CD4-positive, alpha-beta T cell (primary cell): ENCODE measurements at regions not wholly inside any gene's neighbourhood (a gene's known extent, or its start where the extent isn't known, plus 50 kb on each side); places are given as distances from the start of the nearest gene placed in this dataset.

Experiments used
- ATAC-seq: fragments of 200-7000 bp; cut with Tn5 transposase; one replicate; pipeline ENCODE4 v1.10.0; 2022; ENCODE audit warnings: mild to moderate bottlenecking; ENCODE audit not compliant: poor library complexity
- CTCF ChIA-PET: fragments of 350-600 bp; sonication (Branson Sonifier 250); formaldehyde crosslinking; loops from one replicate; lab custom pipeline; 2021; ENCODE audit warnings: antibody characterized with exemption, inconsistent platforms; lab: Charles Lee
- POLR2A ChIA-PET: fragments of 350-600 bp; sonication (Branson Sonifier 250); formaldehyde crosslinking; loops from one replicate; lab custom pipeline; 2021; ENCODE audit warnings: antibody characterized with exemption, inconsistent platforms; lab: Charles Lee
- DNase-seq, 14 experiments: peaks; one replicate each; pipeline ENCODE4 v3.0.0-alpha.2; 2013 to 2020; ENCODE audit warnings: mixed read lengths in 2 of 14
- H3K27ac ChIP-seq, 2 donors: one replicate each; pipeline versions ENCODE4 v1.5.1 to v1.7.0; 2013; ENCODE audit warnings: low read length in 2 of 2, low read depth in 1 of 2, mild to moderate bottlenecking in 1 of 2
- H3K27me3 ChIP-seq, 2 experiments: 1 replicate in 1 of 2; 2 replicates in 1 of 2; pipeline versions ENCODE4 v1.6.1 to v1.7.0; 2013; ENCODE audit warnings: low read length in 2 of 2, control low read depth in 1 of 2, mild to moderate bottlenecking in 1 of 2, moderate library complexity in 1 of 2; ENCODE audit not compliant: insufficient read depth in 2 of 2, control insufficient read depth in 1 of 2
- H3K36me3 ChIP-seq: one replicate; pipeline ENCODE4 v1.6.1; 2013; ENCODE audit warnings: low read length, control low read depth; ENCODE audit not compliant: insufficient read depth
- H3K4me1 ChIP-seq: one replicate; pipeline ENCODE4 v1.6.1; 2013; ENCODE audit warnings: low read length, control low read depth; ENCODE audit not compliant: insufficient read depth
- H3K4me3 ChIP-seq: one replicate; pipeline ENCODE4 v1.5.1; 2013; ENCODE audit warnings: mild to moderate bottlenecking, low read length, moderate library complexity
- H3K9me3 ChIP-seq, 2 experiments: 1 replicate in 1 of 2; 2 replicates in 1 of 2; pipeline versions ENCODE4 v1.6.1 to v1.7.0; 2013; ENCODE audit warnings: low read length in 2 of 2, mild to moderate bottlenecking in 2 of 2, control low read depth in 1 of 2, moderate library complexity in 1 of 2; ENCODE audit not compliant: control insufficient read depth in 1 of 2, insufficient read depth in 1 of 2
- H3K27ac Mint-ChIP-seq: one replicate; pipeline ENCODE4 v1.8.0; 2020; ENCODE audit warnings: mixed read lengths
- H3K27me3 Mint-ChIP-seq: one replicate; pipeline ENCODE4 v1.8.0; 2021; ENCODE audit warnings: mixed read lengths
- H3K36me3 Mint-ChIP-seq: one replicate; pipeline ENCODE4 v1.8.0; 2021; ENCODE audit warnings: low read depth, mixed read lengths
- H3K4me1 Mint-ChIP-seq: one replicate; pipeline ENCODE4 v1.8.0; 2021; ENCODE audit warnings: low read depth, mixed read lengths
- H3K4me3 Mint-ChIP-seq: one replicate; pipeline ENCODE4 v1.8.0; 2020; ENCODE audit warnings: mild to moderate bottlenecking, mixed read lengths
- H3K9me3 Mint-ChIP-seq: one replicate; pipeline ENCODE4 v1.8.0; 2020; ENCODE audit warnings: mixed read lengths
- intact Hi-C, 2 experiments: fragments of 100-400 bp; cut with DNase I in 1 of 2; cut with micrococcal nuclease in 1 of 2; formaldehyde crosslinking; loops; one replicate each; pipeline versions ENCODE4 v1.15.1 to v1.9.0; 2023 to 2025; cut with DNase I, micrococcal nuclease
- TF ChIP-seq, protein P1 (sequence below): fragments of 200-600 bp; IDR thresholded peaks from one replicate; pipeline ENCODE4 v1.8.0; 2022; ENCODE audit warnings: antibody characterized with exemption, mild to moderate bottlenecking

DNA sequence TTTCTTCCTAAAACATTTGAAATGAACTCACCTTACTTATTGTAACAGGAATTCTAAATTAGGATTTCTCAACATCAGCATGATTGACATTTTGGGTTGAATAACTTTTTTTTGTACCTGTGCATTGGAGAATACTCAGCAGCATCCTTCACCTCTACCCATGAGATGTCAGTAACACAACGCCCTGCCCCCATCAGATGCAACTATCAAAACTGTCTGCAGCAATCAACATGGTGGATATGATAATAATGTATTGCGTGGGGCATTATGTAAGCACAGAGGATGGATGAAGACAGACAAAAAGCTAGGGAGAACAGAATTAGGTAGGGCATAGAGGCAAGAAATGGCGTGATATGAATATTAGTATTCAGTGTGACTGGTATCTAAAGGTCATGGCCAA is 94.1 kb downstream of the PLK2 start:
- H3K4me3 Mint-ChIP-seq: no peak overlapping the region
- H3K4me1 ChIP-seq: no peaks in the 10 kb centered on the region
- H3K27me3 Mint-ChIP-seq: peaks cover 5% of the 10 kb centered on the region
- no peaks in the 10 kb centered on the region for H3K36me3 Mint-ChIP-seq
- H3K9me3 ChIP-seq: no peaks in the 10 kb centered on the region
- no peaks in the 10 kb centered on the region for H3K4me1 Mint-ChIP-seq
- H3K27ac ChIP-seq: no peak overlapping the region
- H3K9me3 Mint-ChIP-seq: no peaks in the 10 kb centered on the region
- intact Hi-C loops: no loop called here
- H3K36me3 ChIP-seq: no peaks in the 10 kb centered on the region
- no peak overlapping the region for H3K4me3 ChIP-seq
- H3K27me3 ChIP-seq: no peaks in the 10 kb centered on the region
- DNase-seq: no peak
- H3K27ac Mint-ChIP-seq: no peak overlapping the region
- ATAC-seq: no peak
- ChIA-PET POLR2A (no interaction called here), CTCF (no interaction called here)
- TF ChIP-seq, protein P1, sequence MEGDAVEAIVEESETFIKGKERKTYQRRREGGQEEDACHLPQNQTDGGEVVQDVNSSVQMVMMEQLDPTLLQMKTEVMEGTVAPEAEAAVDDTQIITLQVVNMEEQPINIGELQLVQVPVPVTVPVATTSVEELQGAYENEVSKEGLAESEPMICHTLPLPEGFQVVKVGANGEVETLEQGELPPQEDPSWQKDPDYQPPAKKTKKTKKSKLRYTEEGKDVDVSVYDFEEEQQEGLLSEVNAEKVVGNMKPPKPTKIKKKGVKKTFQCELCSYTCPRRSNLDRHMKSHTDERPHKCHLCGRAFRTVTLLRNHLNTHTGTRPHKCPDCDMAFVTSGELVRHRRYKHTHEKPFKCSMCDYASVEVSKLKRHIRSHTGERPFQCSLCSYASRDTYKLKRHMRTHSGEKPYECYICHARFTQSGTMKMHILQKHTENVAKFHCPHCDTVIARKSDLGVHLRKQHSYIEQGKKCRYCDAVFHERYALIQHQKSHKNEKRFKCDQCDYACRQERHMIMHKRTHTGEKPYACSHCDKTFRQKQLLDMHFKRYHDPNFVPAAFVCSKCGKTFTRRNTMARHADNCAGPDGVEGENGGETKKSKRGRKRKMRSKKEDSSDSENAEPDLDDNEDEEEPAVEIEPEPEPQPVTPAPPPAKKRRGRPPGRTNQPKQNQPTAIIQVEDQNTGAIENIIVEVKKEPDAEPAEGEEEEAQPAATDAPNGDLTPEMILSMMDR: no peak

DNA sequence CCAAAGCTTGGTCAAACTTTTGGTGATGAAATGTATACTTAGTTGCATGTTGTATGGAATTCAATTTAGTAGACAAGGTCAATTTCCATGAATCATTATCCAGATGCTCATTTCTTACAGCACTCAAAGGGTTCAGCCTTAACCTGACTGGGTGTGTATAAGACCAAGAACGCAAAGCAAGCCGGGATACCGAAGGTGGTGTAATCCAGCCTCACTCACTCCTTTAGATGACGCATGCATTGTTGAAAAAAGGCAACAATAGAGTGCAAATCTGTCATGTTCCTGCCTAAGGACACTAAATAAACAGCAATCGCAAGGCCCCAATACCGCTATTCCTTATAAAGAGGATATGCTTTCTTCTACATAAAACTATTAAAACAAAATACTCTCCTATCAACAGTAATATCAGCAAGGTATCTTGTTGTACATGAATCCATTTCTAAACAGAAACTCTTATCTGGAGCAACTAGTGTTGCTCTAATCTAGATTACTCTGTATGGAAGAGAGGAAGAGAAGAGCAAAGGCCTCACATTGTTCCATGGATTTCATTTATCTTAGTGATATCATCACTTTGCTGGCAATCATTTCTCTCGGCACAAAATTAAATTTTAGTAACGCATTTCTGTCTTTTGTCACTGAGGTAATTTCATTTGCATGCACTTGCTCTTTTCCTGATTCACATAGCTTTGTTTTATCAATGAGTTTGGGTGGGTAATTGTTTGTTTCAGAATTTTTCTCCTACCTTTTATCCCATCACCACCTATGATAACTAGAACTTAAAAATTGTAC is 96.2 kb downstream of the PLK2 start:
- Histone ChIP-seq H3K27me3 (no peaks in the 10 kb centered on the region), H3K36me3 (no peaks in the 10 kb centered on the region), H3K4me1 (no peaks in the 10 kb centered on the region), H3K9me3 (no peaks in the 10 kb centered on the region), H3K4me3 (no peak overlapping the region), H3K27ac (no peak overlapping the region)
- no peak overlapping the region for H3K4me3 Mint-ChIP-seq
- TF ChIP-seq, protein P1: no peak
- ATAC-seq (no peak), DNase-seq (no peak)
- H3K27ac Mint-ChIP-seq: no peak overlapping the region
- peaks cover 5% of the 10 kb centered on the region for H3K27me3 Mint-ChIP-seq
- H3K36me3 Mint-ChIP-seq: no peaks in the 10 kb centered on the region
- ChIA-PET CTCF (no interaction called here), POLR2A (no interaction called here)
- intact Hi-C loops: no loop called here
- H3K4me1 Mint-ChIP-seq: no peaks in the 10 kb centered on the region
- H3K9me3 Mint-ChIP-seq: no peaks in the 10 kb centered on the region

DNA sequence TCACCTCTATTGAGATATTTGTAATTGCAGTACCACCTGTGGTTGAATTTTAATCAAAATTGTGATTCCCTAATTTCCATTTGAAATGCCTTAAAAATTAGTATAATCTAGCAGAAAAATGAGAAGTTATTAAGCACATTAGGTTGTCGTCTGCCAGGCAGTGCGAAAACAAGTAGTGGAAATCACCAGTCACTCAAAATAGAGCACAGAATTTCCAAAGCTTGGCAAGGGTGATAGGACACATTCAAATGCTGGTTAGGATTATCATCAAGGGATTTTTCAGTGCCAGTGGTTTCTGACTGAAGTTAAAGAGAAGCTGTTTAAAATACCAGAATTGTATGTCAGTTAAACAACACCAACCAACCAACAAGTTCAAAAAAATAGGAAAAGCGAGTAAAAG is 97.8 kb downstream of the PLK2 start:
- TF ChIP-seq, protein P1: no peak

More for the DNA sequence above, 97.8 kb downstream of the PLK2 start:
- Histone ChIP-seq H3K27ac (no peak overlapping the region), H3K9me3 (no peaks in the 10 kb centered on the region), H3K27me3 (no peaks in the 10 kb centered on the region), H3K4me1 (no peaks in the 10 kb centered on the region), H3K4me3 (no peak overlapping the region), H3K36me3 (no peaks in the 10 kb centered on the region)
- ATAC-seq (no peak), DNase-seq (no peak)
- Mint-ChIP-seq H3K27ac (no peak overlapping the region), H3K9me3 (no peaks in the 10 kb centered on the region), H3K36me3 (no peaks in the 10 kb centered on the region), H3K4me1 (no peaks in the 10 kb centered on the region), H3K27me3 (peaks cover 5% of the 10 kb centered on the region), H3K4me3 (no peak overlapping the region)
- ChIA-PET POLR2A (no interaction called here), CTCF (no interaction called here)
- intact Hi-C loops: no loop called here
